ENCODE measurements at regions not wholly inside any gene's neighbourhood (a gene's known extent, or its start where the extent isn't known, plus 50 kb on each side); places are given as distances from the start of the nearest gene placed in this dataset.

DNA sequence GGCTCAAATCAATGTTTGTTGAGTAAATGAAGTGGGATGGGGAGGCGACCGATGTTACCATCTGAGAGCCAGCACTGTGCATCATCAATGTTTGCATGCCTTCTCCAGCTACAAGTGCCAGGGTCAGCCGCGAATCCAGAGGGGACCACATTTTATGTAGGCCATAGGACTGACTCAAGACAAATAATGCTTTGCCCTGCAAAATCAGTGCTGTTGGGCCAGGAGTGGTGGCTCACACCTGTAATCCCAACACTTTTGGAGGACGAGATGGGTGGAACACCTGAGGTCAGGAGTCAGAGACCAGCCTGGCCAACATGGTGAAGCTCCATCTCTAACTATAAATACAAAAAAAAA, 53.1 kb upstream of the WSB1 start:
- TF ChIP-seq, protein P1, sequence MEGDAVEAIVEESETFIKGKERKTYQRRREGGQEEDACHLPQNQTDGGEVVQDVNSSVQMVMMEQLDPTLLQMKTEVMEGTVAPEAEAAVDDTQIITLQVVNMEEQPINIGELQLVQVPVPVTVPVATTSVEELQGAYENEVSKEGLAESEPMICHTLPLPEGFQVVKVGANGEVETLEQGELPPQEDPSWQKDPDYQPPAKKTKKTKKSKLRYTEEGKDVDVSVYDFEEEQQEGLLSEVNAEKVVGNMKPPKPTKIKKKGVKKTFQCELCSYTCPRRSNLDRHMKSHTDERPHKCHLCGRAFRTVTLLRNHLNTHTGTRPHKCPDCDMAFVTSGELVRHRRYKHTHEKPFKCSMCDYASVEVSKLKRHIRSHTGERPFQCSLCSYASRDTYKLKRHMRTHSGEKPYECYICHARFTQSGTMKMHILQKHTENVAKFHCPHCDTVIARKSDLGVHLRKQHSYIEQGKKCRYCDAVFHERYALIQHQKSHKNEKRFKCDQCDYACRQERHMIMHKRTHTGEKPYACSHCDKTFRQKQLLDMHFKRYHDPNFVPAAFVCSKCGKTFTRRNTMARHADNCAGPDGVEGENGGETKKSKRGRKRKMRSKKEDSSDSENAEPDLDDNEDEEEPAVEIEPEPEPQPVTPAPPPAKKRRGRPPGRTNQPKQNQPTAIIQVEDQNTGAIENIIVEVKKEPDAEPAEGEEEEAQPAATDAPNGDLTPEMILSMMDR (IDR thresholded peaks at IDR 0.05), result no peak
- TF ChIP-seq POLR2A (IDR thresholded peaks at IDR 0.05), result no peak

All from ovary (tissue), 3 donors.